GM12891 (cell line): ENCODE measurements at regions not wholly inside any gene's neighbourhood (a gene's known extent, or its start where the extent isn't known, plus 50 kb on each side); places are given as distances from the start of the nearest gene placed in this dataset.

Experiments used
- POLR2A ChIP-seq: IDR thresholded peaks from 2 replicates; pipeline ENCODE4 v1.6.1; 2011; ENCODE audit warnings: low read depth, low read length, control low read depth
- POLR2AphosphoS5 ChIP-seq: IDR thresholded peaks from 2 replicates; pipeline ENCODE4 v1.6.1; 2011; ENCODE audit warnings: low read depth, low read length, control low read depth
- TAF1 ChIP-seq: IDR thresholded peaks from 2 replicates; pipeline ENCODE4 v1.6.1; 2011; ENCODE audit warnings: low read depth, low read length, control low read depth

- TF ChIP-seq POLR2A: no peak
- TF ChIP-seq POLR2AphosphoS5: no peak
- TF ChIP-seq TAF1: no peak
Measured at GRCh38 chr14:54132496-54132895, 175.9 kb upstream of the BMP4 start.
